Amniotic epithelial cell (primary cell): ENCODE measurements at regions not wholly inside any gene's neighbourhood (a gene's known extent, or its start where the extent isn't known, plus 50 kb on each side); places are given as distances from the start of the nearest gene placed in this dataset.
"Not testable (repeated sequence)": the region's sequence is repeated elsewhere in the genome, so short reads cannot be mapped to it uniquely, and the experiment has no call there.

Experiments used
- DNase-seq: peaks from one replicate; pipeline ENCODE4 v3.0.0-alpha.2; 2010; ENCODE audit warnings: low read depth

DNA sequence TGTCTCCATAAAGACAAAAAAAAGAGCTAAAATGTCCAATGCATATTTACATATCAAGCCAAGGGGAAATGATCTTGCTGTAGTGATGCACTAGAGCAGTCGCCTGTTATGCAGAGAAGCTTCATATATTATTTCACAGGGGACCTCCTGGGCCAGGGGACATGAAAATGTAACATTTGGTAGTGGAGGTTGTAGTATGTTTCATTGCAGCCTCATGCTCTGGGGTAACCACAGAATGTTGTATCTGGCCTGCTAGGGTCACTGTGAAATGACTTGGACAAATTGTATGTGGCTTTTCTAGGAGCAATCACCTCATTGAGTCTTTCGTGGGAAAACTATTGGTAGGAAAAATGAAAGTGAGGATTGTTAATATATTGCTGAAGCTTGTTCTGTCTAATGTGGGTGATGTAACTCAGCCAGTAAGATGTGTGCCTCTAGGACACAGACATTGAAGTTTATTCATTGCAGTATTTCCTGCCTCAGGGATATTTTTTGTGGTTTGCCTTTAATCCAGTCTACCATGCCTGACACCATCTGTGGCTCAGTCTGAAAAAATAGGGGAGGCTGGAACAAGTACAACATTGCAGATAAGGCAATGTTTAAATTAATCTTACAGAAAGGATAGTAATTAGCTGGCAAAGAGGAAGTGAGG, 430.8 kb upstream of the TNC start:
- DNase-seq, result peak; percentile 78

GRCh38 chr9:115551396-115551795, 433.4 kb upstream of the TNC start:
- DNase-seq, result no peak

DNA sequence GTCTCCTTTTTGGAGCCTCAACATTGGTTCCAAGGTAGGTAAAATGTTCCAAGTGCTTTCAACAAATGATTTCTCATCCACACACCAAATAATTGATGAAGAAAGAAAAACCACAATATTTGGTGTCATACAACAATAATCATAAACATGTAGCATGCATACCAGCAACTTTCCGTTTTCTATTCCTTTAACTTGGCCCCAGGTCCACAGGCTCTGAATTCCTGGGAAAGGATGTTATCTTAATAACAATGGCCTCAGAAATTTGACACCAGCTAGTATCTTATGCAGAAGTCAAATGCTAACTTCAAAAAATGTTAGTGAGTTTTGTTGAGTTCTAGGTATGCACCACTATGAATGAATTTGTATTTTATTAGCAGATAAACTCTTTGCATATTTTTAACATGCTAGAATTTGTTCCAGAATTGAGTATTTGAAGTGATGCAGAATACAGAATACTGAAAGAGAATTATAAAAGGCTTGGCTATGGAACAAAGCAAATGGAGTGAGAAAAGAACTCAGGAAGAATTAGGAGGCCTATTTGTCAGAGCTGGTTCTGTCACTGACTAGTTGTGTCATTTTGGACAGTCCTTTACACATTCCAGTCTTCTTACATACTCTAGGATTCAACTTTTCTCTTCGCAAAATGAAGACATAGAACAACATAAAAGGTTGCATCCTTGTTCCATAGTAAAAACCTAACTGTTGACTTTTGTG, 435.3 kb upstream of the TNC start:
- no peak for DNase-seq

GRCh38 chr9:115556432-115556831, 438.5 kb upstream of the TNC start:
- DNase-seq, result no peak

GRCh38 chr9:115575147-115575546, 457.2 kb upstream of the TNC start:
- DNase-seq, result no peak

- not testable (repeated sequence) for DNase-seq
Observed at GRCh38 chr9:115585458-115585857, 467.5 kb upstream of the TNC start.

GRCh38 chr9:115587310-115587709, 469.4 kb upstream of the TNC start:
- DNase-seq, result no peak

DNA sequence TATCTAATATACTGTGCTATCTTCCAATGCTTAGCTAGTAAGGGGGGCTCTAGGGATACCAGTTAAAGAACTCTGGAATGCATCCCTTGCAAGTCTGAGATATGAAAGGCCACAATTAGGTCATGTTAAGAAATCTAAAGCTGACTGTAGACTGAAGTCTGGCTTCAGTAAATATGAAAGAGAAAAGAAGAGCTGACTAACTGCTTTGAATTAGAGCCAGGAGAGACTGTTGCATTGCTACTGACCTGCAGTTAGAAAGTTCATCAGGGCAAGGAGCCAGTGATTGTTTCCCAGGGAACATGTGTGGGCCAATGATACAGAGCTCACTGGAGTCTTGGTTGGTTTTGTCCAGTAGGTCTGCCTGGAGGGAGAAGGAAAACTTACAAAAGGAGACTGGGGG, 472.1 kb upstream of the TNC start:
- DNase-seq, result peak; percentile 99

DNA sequence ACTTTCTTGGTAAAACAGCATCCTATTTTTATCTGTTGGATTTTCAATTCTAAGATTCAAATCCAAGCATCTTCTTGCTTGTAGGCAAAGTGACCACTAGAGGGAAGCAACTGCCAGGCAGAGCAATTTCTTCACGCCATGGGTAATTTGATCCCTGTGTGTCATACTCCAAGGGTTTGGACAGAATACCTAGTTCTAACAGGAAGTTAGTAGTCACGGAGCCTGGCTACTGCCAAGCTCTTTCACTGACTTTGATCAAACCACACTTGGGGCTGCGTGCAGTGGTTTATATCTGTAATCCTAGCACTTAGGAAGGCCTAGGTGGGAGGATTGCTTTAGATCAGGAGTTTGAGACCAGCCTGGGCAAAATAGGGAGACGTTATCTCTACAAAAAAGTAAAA, 473.6 kb upstream of the TNC start:
- peak; percentile 100 for DNase-seq

- peak; percentile 58 for DNase-seq
Observed at GRCh38 chr9:115593587-115594091, 475.7 kb upstream of the TNC start.

DNA sequence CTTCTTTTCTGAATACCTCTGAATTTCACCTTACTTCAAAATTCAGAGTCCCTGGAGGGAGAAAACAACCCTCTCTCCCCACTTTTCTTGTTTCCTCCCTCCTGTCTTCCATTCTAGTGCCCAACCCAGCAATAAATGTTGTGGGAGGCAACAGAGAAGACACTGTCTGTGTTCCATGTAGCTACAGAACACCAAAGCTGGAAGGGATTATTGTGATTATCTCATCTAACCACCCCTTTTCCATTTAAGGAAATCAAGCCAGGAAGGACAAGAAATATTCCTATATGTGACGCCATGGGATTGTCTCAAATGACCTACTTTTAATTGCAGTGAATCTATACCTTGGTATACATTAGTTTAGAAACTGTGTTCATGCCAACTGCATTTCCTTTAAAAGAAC, 476.6 kb upstream of the TNC start:
- DNase-seq, result peak; percentile 75

DNA sequence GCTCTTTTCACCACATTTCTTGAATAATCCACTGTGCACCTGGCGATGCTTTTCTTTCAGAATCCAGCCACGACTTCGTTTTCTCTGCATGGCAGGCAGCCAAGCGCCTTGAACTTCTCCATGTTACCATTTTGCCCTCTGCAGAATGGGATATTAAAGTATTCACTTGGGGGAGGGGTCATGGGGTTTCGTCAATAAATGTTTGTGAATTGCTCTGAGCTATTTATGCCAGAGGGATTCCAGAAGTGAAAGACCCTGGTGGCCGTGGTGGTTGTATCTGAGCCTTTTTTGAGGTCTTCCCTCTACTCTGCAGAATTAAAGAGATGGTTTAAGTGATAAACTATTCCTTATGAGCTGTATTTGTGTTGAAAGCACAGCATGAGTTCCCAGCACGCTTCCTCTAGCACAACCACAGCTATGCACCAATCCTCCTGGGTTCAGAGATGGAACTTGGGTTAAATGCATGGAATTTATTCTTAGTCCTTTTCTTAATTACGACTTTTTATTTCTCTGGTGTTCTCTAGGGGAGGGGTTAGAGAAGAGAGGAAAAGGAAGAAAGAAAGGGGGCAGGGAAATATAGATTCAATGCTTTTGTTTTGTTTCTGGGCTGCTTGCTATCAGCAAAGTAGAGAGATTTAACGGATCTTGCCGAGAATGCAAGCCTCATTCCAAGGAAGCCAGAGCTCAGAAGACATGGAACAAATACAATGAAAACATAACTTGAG, 478.2 kb upstream of the TNC start:
- DNase-seq, result peak; percentile 93

DNA sequence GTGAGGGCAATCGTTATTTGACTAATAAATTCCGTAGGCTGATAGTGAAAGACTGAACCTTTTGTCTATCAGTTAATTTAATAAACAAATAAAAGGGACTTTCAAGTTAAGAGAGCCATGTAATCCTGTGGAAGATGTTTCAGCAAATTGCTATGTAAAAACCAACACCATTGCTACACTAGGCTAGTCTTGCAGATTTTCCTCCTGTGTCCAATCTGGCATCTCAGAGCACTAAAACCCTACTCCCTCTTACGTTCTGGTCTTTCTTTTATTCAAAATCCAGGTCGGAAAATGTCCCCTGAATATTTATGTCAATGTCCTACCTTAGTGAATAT, 478.8 kb upstream of the TNC start:
- no peak for DNase-seq

GRCh38 chr9:115597330-115597895, 479.5 kb upstream of the TNC start:
- DNase-seq, result peak; percentile 13

DNA sequence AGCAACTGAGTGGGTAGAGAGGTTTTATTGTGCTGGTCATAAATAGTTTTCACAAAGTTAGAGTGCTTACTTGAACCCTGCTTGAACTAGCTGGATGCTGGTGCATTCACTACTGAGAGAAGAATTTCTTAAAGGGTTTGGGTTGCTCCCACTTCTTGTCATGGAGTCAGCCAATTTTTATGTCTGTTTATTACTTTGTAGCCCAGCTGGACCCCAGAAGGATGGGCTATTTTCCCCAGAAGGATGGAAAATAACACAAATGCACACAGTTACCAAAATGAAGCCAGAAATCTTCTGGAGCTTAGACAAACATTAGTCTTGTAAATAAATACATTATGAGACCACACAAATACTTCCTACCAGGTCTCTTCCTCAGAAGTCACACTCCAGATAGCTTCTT, 480.8 kb upstream of the TNC start:
- no peak for DNase-seq

DNA sequence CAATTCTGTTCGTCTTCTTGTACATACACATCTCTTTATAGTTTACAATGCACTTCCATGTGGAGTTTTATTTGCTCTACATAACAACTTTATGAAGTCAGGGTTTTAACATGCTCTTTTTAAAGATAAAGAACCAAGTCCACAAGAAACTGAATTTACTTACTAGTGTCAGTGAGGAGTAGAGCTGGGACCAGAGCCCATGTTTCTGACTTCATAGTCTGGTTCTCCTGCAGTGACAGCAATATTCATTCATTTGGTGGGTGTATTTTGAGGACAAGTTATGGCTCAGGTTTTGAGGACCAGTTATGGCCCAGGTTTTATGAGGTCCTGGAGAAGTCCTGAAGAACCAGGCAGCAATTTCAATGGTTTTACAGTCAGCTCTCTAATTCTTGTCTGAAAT, 481.9 kb upstream of the TNC start:
- DNase-seq, result no peak

GRCh38 chr9:115601434-115601833, 483.5 kb upstream of the TNC start:
- DNase-seq, result no peak

GRCh38 chr9:115604831-115605483, 487.0 kb upstream of the TNC start:
- DNase-seq, result peak; percentile 79

DNA sequence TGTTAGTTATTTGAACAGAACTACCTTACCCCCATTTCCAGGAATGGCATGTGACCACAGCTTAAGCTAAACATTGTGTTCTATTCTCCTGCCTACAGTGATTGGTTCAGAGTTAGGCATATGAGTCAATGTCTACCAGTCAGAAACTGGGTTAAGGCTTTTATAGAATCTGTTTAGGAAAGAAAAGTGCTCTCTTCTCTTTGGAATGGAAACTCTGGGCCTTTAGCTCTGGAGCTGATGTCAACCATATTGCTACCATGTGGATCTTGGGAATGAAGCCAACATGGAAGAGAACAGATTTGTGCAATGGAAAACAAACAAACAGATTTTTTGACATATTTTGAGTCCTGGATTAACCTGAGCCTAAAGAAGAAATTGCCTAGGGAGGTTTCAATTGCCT, 488.9 kb upstream of the TNC start:
- peak; percentile 16 for DNase-seq

- no peak for DNase-seq
Observed at GRCh38 chr9:115614326-115614999, 496.5 kb upstream of the TNC start.

DNA sequence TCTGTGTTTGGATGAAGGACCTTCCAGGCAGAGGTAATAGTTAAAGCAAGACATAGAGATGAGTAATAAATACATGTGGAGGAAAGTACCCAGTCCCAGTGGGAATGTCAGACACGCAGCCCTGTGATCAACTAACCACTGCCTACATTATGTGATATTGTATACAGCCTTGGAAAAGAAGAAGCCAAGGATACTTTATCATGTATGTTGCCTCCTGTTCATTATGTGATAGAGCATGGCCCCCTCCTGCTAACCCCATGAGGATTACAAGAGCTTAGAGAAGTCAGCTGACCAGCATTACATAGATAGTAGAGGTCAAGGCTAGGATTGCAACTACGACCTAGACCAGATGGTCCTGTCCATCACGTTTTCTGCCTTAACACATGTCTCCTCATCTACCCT, 497.0 kb upstream of the TNC start:
- DNase-seq, result peak; percentile 68
